D721Med (cell line): ENCODE measurements at regions not wholly inside any gene's neighbourhood (a gene's known extent, or its start where the extent isn't known, plus 50 kb on each side); places are given as distances from the start of the nearest gene placed in this dataset.

Experiments
- DNase-seq: peaks from one replicate; pipeline ENCODE4 v3.0.0; 2011; ENCODE audit warnings: low spot score; ENCODE audit not compliant: insufficient read length
- FAIRE-seq: peaks from 2 replicates; lab custom pipeline; 2011; peaks lifted over from hg19 to GRCh38; lab: Jason Lieb, UNC
- TF ChIP-seq, protein P1 (sequence below): IDR thresholded peaks from 2 replicates; pipeline ENCODE4 v1.5.1; 2012; ENCODE audit warnings: mild to moderate bottlenecking, control low read depth; ENCODE audit not compliant: insufficient read depth; ENCODE audit errors: missing control alignments

DNA sequence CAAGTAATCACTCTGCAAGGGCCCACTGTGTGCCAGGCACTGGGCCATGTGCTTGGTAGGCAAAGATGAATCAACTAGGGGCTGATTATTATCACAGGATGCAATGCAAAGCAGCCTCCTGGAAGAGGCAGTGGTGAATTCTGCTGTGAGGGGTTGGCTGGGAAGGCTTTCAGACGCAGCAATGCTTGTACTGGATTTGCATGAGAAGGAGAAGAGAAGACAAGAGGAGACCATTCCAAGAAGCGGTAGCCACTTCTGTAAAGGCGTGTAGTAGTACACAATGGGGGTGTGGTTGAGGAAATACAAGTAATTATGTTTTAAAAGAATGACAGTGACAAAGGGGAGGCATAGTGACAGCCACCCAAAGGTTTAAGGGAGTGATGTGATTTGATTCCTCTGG is 502.7 kb downstream of the PLCL1 start:
- TF ChIP-seq, protein P1, sequence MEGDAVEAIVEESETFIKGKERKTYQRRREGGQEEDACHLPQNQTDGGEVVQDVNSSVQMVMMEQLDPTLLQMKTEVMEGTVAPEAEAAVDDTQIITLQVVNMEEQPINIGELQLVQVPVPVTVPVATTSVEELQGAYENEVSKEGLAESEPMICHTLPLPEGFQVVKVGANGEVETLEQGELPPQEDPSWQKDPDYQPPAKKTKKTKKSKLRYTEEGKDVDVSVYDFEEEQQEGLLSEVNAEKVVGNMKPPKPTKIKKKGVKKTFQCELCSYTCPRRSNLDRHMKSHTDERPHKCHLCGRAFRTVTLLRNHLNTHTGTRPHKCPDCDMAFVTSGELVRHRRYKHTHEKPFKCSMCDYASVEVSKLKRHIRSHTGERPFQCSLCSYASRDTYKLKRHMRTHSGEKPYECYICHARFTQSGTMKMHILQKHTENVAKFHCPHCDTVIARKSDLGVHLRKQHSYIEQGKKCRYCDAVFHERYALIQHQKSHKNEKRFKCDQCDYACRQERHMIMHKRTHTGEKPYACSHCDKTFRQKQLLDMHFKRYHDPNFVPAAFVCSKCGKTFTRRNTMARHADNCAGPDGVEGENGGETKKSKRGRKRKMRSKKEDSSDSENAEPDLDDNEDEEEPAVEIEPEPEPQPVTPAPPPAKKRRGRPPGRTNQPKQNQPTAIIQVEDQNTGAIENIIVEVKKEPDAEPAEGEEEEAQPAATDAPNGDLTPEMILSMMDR: no peak
- no peak for FAIRE-seq
- DNase-seq: no peak

DNA sequence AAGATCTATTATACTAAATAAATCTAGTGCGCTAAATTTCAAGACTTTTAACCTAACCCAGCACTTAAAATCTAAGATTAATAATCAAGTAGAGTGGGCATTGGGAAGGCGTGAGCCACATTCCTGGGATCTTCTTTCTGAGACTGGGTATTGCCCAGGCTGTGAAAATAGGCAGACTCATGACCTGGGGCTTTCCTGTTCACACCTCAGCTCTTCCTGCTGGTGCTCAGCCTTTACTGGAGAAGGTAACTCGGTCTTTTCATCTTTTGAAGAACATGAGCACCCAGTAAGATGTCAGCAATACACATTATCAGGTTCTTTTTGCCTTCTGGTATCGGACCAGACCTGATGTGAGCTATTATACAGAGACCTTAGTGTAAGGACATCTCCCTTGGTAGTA is 500.5 kb downstream of the PLCL1 start:
- TF ChIP-seq, protein P1: no peak
- FAIRE-seq: no peak
- no peak for DNase-seq

DNA sequence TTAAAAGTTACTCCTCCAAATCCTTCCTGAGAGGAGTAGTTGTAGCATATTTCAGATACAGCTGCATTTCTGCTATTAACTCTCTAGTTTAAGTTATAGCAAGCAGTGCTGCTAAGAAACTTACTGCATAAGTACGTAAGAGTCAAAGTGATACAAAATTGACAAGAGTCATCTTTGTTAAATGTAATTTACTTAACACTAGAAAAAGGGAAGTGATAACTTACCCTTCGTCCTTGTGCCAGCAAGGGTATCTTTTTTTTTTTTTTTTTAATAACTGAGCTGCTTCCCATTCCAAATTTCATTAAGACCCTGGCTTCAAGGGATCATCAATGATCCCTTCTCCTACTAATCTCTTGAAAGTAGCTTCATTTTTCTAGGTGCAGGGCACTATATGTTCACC is 493.0 kb downstream of the PLCL1 start:
- TF ChIP-seq, protein P1: no peak
- FAIRE-seq (no peak), DNase-seq (no peak)

DNA sequence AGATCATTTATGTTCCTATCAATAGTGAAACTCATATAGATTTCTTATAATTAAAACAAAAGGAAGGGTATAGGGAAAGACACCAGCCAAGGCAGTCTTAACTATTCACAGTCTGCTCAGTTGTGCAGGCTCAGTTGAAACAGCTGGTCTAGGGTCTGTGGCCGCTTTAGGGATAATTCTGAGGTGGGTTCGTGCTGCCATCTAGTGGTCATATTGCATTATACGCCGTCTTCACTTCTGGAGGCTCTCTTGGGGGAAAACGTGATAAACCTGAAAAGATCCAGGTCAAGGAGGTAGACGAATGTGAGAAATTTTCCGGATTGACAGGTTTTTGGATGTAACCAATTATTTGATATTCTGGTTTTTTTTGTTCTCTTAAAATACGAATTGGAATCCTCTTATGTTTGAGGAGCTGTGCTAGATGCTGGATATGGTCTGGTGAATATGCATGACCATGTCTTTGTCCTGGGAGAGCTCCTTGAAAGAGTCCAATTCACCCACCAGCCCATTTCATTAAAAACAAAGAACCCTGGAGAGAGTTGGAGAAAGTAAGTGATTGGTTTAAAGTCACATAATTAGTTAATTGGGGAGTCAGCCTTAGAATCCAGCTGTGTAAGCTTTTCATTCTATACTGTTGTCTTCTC is 492.4 kb downstream of the PLCL1 start:
- no peak for FAIRE-seq
- TF ChIP-seq, protein P1: peak; percentile 78
- DNase-seq: peak; percentile 25

DNA sequence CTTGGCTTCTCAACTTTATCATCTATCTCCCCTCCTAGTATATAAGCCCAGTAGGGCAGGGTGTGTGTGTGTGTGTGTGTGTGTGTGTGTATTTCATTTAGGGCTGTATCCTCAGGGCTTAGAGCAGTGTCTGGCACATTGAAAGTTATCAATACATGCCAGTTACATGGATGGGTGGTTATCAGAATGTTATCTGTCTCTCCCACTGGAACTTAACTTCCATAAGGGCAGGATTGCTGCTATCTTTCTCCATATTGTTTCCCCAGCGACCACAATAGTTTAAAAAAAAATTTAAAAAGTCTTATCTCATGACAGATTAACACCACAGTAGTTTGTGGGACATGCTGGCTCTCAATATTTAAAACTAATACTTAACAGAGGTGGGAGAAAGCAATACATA is 488.9 kb downstream of the PLCL1 start:
- FAIRE-seq (no peak), DNase-seq (no peak)
- TF ChIP-seq, protein P1: no peak

DNA sequence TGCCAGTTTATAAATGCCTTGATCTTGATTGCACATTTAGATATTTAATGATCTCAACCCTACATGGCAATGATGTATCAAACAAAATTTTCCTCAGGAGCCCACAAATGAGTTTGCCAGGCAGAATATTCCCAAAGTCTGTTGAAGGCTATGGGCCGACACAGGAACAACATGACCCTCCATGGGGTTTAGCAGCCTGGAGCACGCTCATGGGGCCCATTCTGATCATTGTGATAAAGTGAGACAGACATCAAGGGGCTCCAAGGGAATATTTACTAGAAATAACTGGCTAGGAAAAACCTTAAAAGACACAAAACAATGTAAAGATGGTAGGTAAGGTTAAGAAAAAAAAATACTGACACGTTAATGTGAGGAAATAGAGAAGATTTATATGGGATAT is 485.4 kb downstream of the PLCL1 start:
- DNase-seq: no peak
- TF ChIP-seq, protein P1: no peak
- no peak for FAIRE-seq

DNA sequence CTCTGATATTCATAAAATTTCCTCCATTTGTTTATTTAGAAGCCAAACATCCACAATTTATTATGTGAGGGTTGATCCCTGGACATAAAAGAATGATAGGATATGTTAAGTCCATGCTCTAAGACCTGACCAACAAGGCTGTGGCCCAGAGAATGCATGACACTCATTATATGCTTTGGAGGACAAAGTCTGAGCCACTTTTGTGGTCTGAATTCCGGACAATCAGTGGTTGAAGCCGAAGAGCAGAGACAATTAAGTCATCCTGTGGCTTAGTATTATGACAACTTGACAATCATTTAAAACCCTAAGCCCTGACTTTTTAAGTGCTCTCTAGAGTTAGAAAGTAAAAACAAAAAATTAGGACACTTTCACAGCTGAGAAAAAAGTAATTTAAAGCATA is 483.3 kb downstream of the PLCL1 start:
- DNase-seq (no peak), FAIRE-seq (no peak)
- TF ChIP-seq, protein P1: no peak
